GM21529 (cell line): ENCODE measurements at regions not wholly inside any gene's neighbourhood (a gene's known extent, or its start where the extent isn't known, plus 50 kb on each side); places are given as distances from the start of the nearest gene placed in this dataset.
A peak's percentile ranks its signal among the peaks of the same experiment; 100 is the strongest.

Experiments
- ATAC-seq: cut with Tn5 transposase; IDR thresholded peaks from one replicate; pipeline ENCODE4 v1.9.1; 2021; ENCODE audit not compliant: unreplicated experiment

- no peak for ATAC-seq
Observed at GRCh38 chr15:70556779-70557178, 206.6 kb downstream of the UACA start.

GRCh38 chr15:70556151-70556741 lies 207.1 kb downstream of the UACA start:
- ATAC-seq: no peak

- no peak for ATAC-seq
Observed at GRCh38 chr15:70555713-70556112, 207.6 kb downstream of the UACA start.

- no peak for ATAC-seq
Observed at GRCh38 chr15:70547846-70548487, 215.4 kb downstream of the UACA start.

DNA sequence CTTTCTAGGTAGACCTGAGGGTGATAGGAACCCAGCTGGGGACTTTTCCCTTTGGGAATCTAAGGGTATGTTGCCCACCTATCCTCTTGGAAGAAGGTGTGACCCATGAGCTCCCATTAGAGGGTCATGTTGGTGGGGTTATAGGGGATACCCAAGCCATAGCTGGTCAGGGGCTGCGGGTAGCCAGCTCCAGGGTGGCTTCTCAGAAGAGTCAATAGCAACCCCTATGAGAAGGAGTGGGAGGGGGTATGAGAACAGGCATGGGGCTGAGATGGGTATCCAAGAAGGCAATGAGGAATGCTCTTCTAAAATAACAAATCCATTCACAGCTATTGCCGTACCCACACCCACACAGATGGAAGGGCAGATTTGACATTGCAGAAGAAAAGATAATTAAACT lies 217.8 kb downstream of the UACA start:
- ATAC-seq: no peak

DNA sequence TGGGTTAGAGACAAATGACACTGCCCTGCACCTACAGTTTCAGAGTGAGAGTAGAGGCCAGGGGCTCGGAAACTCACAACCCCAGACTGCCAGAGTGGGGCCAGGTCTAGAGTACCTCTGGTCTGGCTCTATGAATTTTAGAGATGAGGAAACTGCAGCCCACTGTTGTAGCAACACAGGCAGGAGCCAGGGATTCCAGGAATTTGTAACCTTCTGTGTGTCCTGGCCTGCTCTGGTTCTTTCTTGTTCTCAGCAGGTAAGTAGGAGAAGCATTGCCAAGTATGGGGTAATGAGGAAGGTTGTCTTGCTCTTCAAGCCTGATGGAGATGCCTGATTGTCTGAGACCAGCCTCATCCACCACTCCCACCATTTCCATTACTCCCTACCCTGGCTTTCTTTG lies 221.8 kb downstream of the UACA start:
- ATAC-seq: no peak

GRCh38 chr15:70539912-70540530 lies 223.3 kb downstream of the UACA start:
- no peak for ATAC-seq

- ATAC-seq: no peak
Observed at GRCh38 chr15:70539409-70539808, 223.9 kb downstream of the UACA start.

GRCh38 chr15:70538278-70538677 lies 225.1 kb downstream of the UACA start:
- ATAC-seq: no peak

DNA sequence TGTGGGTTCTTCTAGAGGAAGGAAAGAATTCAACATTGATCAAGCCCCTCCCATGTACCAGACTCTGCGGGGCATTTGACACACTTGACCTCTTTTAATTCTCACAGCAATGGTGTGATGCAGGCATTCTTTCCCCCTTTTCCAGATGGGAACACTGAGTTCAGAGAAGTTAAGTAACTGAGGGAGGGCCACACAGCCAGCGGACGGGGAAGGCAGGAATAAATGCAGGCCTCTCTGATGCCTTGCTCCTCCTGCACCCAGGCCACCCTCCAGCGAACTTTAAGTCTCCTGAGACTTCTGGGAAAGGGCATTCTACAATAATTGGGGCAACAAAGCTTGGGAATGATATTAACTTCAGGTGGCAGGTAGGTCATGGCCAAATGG lies 227.4 kb downstream of the UACA start:
- ATAC-seq: no peak

DNA sequence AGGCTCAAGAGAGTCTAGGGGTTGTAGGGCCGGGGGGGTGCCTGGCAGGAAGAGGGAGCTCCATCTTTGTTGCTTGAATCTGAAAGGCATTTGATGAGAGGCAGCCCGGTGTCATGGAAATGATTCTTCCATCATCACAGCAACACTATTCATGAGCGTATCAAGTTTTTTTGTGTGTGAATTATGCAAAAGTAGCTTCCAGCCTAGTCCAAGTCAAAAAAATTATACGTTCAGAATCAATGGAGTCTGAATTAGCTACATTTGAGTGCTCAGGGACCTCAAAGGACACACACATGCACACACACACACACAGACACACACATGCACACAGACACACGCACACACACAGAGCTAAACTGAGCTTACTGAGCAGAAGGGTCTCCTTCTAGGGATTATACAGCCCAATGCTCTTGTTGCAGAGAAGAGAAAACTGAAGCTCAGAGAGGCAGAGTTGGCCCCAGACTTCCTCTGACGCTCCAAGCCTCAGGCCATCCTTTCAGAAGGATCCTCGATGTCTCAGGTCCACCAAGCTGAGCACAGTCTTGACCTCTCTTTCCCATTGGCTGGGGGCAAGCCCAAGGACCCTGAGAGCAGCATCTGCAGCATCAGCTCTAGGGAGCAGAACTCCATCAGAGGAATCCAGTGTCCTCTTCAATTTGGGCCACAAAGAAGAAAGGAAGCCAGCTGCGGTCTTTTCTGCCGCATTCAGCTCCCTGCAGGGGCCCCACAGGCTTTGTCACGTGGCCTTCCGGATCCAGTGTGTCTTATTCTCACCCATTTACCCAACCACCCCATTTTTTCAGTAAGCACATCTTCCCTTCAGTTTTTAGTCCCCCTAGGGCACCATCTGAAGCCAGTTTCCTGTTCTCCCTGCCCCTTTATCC lies 228.0 kb downstream of the UACA start:
- no peak for ATAC-seq

DNA sequence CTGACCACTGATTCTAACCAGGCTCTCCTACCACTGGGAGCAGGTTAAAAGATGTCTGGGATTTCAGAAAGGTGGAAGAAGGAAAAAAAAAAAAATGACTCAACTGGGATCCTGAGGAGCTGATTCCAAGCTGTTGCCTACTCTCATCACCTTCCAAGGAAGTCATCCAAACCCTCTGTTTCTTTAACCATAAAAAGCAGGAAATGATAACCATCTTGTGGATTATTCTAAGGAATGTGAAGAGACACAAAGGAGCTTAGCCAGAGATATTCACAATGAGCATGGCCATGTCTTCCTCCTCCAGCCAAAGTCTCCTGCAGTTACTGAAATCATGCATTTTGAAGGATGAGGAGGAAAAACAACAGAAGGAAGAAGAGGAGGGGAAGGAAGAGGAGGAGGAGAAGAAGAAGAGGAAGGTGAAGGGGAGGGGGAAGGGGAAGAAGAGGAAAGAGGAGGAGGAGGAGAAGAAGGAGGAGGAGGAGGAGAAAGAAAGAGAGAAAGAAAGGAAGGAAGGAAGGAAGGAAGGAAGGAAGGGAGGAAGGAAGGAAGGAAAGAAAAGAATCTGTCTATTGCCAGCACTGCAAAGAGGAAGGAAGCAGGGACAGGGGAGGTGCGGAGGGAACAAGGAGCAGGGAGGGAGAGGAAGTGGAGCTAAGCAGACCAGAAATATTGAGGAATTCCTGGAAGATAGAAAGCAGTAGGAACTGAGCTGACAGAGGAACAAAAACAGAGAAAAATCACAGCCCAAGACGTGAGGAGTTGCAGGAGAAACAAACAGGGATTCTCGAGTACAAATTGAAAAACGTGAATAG lies 229.2 kb downstream of the UACA start:
- ATAC-seq: no peak

- ATAC-seq: no peak
Observed at GRCh38 chr15:70532531-70533186, 230.7 kb downstream of the UACA start.

DNA sequence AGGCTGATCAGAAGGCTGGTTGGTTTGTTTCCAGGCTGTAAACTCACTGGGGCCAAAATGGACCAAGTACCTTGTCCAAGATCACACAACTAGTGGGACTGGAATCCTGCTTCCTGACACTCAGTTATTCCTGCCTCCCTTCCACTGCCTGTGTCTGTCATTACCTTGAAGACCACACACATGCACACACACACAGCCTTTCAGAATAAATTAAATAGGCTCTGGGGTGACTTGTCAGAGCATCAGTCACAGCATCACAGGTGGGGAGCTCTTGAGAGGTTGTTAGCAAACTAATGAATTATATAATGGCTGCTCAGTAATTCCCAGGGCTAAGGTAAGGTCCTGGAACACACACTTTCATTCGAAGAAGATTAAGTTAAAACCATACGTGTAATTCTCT lies 231.8 kb downstream of the UACA start:
- no peak for ATAC-seq

DNA sequence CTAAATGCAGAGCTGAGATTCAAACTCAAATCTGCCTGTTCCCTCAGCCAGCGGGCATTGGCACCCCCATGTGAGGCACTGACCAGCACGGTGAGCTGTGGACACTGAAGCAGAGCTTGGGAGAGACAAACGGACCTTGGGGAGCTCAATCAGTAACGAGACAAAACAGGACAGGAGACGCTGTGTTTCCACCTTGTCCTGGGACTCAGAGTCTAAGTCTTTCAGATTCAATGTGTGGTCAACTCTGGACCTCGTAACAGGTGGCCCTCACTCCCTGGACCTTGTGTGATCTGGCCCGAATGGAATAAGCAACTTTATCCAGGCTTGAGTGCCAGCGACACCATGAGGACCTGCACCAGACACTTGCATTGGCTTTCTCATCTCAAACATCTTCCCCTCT lies 232.5 kb downstream of the UACA start:
- no peak for ATAC-seq

DNA sequence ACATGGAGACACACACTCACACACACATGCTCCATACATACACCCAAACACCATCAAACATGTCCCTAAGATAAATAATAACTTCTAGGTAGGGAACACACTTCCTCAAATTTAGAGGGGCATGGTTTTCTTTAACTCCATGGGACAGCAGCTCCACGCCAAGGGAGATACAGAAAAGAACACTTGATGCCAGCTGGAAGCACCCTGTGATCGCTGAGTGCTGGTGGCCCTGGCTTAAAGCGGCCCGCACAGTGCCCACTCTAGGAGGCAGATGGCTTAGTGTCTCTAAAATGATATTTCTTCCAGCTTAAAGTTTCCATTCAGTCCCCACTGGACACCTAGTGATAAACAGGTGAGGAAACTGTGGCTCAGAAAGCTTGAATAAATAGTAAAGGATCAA lies 232.9 kb downstream of the UACA start:
- ATAC-seq: no peak

- ATAC-seq: no peak
Observed at GRCh38 chr15:70530017-70530499, 233.3 kb downstream of the UACA start.

DNA sequence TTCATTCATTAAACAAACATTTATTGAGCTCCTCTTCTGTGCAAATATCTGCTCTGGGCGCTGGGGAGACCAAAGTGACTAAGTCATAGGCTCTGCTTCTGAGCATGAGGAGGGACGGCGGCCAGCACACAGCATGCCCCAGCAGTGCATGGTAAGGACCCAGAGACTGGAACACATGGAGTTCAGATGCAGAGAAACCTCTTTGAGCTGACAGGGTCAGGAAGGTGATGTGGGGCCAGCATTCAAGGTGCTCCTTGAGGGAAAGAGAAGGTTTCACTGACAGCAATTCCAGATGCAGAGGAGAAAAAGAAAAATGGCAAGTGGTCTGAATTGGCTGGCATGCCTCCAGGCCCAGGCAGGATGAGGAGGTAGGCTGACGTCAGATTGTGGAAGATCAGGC lies 234.5 kb downstream of the UACA start:
- ATAC-seq: no peak

GRCh38 chr15:70528270-70528706 lies 235.1 kb downstream of the UACA start:
- peak; percentile 88 for ATAC-seq

GRCh38 chr15:70526974-70527325 lies 236.4 kb downstream of the UACA start:
- no peak for ATAC-seq
